G401 (cell line): ENCODE measurements at regions not wholly inside any gene's neighbourhood (a gene's known extent, or its start where the extent isn't known, plus 50 kb on each side); places are given as distances from the start of the nearest gene placed in this dataset.
"Not testable (repeated sequence)": the region's sequence is repeated elsewhere in the genome, so short reads cannot be mapped to it uniquely, and the experiment has no call there.

Source experiments
- DNase-seq: peaks from one replicate; pipeline ENCODE4 v3.0.0-alpha.2; 2015; ENCODE audit warnings: low spot score
- in situ Hi-C: cut with HindIII; loops from 2 replicates; pipeline ENCODE4 v1.10.0; 2016; ENCODE audit warnings: low sequenced_read_pairs, mixed read lengths

- in situ Hi-C loops = no loop called here
- DNase-seq = no peak
These were observed 350.6 kb upstream of the MAF start for GRCh38 chr16:79950932-79951719.

- in situ Hi-C loops = no loop called here
- DNase-seq = no peak
These were observed 348.9 kb upstream of the MAF start for GRCh38 chr16:79949417-79949816.

- in situ Hi-C loops = no loop called here
- DNase-seq = no peak
These were observed 347.2 kb upstream of the MAF start for GRCh38 chr16:79947771-79948170.

GRCh38 chr16:79946252-79946651 is 345.7 kb upstream of the MAF start:
- in situ Hi-C loops = no loop called here
- no peak for DNase-seq

- in situ Hi-C loops = no loop called here
- no peak for DNase-seq
These were observed 343.2 kb upstream of the MAF start for GRCh38 chr16:79943736-79944135.

- in situ Hi-C loops = no loop called here
- no peak for DNase-seq
These were observed 338.0 kb upstream of the MAF start for GRCh38 chr16:79938575-79938974.

- DNase-seq, in situ Hi-C loops: not testable (repeated sequence)
These were observed 337.1 kb upstream of the MAF start for GRCh38 chr16:79937671-79938070.

- DNase-seq = no peak
- in situ Hi-C loops = no loop called here
These were observed 333.1 kb upstream of the MAF start for GRCh38 chr16:79933603-79934002.

- in situ Hi-C loops = no loop called here
- no peak for DNase-seq
These were observed 332.0 kb upstream of the MAF start for GRCh38 chr16:79932572-79932971.

- in situ Hi-C loops = no loop called here
- DNase-seq = no peak
These were observed 331.2 kb upstream of the MAF start for GRCh38 chr16:79931721-79932120.

- DNase-seq = no peak
- in situ Hi-C loops = no loop called here
These were observed 328.9 kb upstream of the MAF start for GRCh38 chr16:79929260-79929965.

GRCh38 chr16:79928142-79928873 is 327.8 kb upstream of the MAF start:
- in situ Hi-C loops = no loop called here
- DNase-seq = no peak

- in situ Hi-C loops = no loop called here
- no peak for DNase-seq
These were observed 326.1 kb upstream of the MAF start for GRCh38 chr16:79926451-79927205.

GRCh38 chr16:79923431-79923830 is 322.9 kb upstream of the MAF start:
- no peak for DNase-seq
- in situ Hi-C loops = no loop called here

- DNase-seq = no peak
- in situ Hi-C loops = no loop called here
These were observed 320.1 kb upstream of the MAF start for GRCh38 chr16:79920685-79921084.

- DNase-seq = no peak
- in situ Hi-C loops = no loop called here
These were observed 318.4 kb upstream of the MAF start for GRCh38 chr16:79918916-79919315.

- DNase-seq = no peak
- in situ Hi-C loops = no loop called here
These were observed 315.2 kb upstream of the MAF start for GRCh38 chr16:79915761-79916160.

GRCh38 chr16:79914961-79915720 is 314.6 kb upstream of the MAF start:
- in situ Hi-C loops = no loop called here
- no peak for DNase-seq
